IMR-90 (cell line): ENCODE measurements at regions not wholly inside any gene's neighbourhood (a gene's known extent, or its start where the extent isn't known, plus 50 kb on each side); places are given as distances from the start of the nearest gene placed in this dataset.

Experiments used
- ATAC-seq: fragments of 200-7000 bp; cut with Tn5 transposase; 2 replicates; pipeline ENCODE4 v1.9.1; 2020; ENCODE audit warnings: low read depth, mild to moderate bottlenecking, moderate library complexity
- BruUV-seq: library from RNA; stranded (reverse); fragments of 400-500 nt; replicated peaks from 2 replicates; lab custom pipeline; 2021; lab: Mats Ljungman, UMichigan
- CTCF ChIA-PET: fragments of 300-600 bp; formaldehyde crosslinking; extraction: SDS; loops from one replicate; lab custom pipeline; 2021; ENCODE audit warnings: antibody characterized with exemption; lab: Yijun Ruan, JAX
- POLR2A ChIA-PET: fragments of 300-600 bp; sonication (Branson Sonifier 250); formaldehyde crosslinking; loops from one replicate; lab custom pipeline; 2022; ENCODE audit warnings: antibody characterized with exemption; ENCODE audit not compliant: unreplicated experiment; lab: Charles Lee
- DNase-seq: peaks from one replicate; pipeline ENCODE4 v3.0.0; 2013
- H2AFZ ChIP-seq: replicated peaks from 2 replicates; pipeline ENCODE3; 2013; ENCODE audit warnings: low read length, mild to moderate bottlenecking; ENCODE audit not compliant: poor library complexity
- H2AK5ac ChIP-seq: 2 replicates; pipeline ENCODE4 v1.6.1; 2013; ENCODE audit warnings: low read depth, low read length, inconsistent platforms
- H2AK9ac ChIP-seq: replicated peaks from 2 replicates; pipeline ENCODE3; 2013; ENCODE audit warnings: mild to moderate bottlenecking, low read depth, low read length, moderate library complexity; ENCODE audit not compliant: poor library complexity
- H2BK120ac ChIP-seq: 2 replicates; pipeline ENCODE4 v1.6.1; 2013; ENCODE audit warnings: low read depth, low read length, inconsistent platforms
- H2BK15ac ChIP-seq: 3 replicates; pipeline ENCODE4 v1.6.1; 2013; ENCODE audit warnings: low read depth, low read length, inconsistent platforms
- H2BK20ac ChIP-seq: 2 replicates; pipeline ENCODE4 v1.6.1; 2013; ENCODE audit warnings: low read depth, mild to moderate bottlenecking, inconsistent platforms, low read length, moderate library complexity
- H2BK5ac ChIP-seq: 2 replicates; pipeline ENCODE4 v1.6.1; 2013; ENCODE audit warnings: mild to moderate bottlenecking, low read depth, low read length, inconsistent platforms; ENCODE audit not compliant: poor library complexity, severe bottlenecking
- H3K14ac ChIP-seq: replicated peaks from 2 replicates; pipeline ENCODE4 v1.6.1; 2013; ENCODE audit warnings: low read depth, low read length, inconsistent platforms
- H3K18ac ChIP-seq: 2 replicates; pipeline ENCODE4 v1.6.1; 2013; ENCODE audit warnings: low read depth, low read length, control low read depth
- H3K23ac ChIP-seq: 2 replicates; pipeline ENCODE4 v1.6.1; 2013; ENCODE audit warnings: low read depth, low read length, inconsistent platforms
- H3K27ac ChIP-seq: 2 replicates; pipeline ENCODE4 v1.5.1; 2013; ENCODE audit warnings: mild to moderate bottlenecking, control low read depth, low read length; ENCODE audit not compliant: insufficient read depth
- H3K27me3 ChIP-seq: 2 replicates; pipeline ENCODE4 v1.6.1; 2013; ENCODE audit warnings: low read length; ENCODE audit not compliant: control insufficient read depth, insufficient read depth
- H3K36me3 ChIP-seq: 2 replicates; pipeline ENCODE4 v1.6.1; 2013; ENCODE audit warnings: low read length, mixed read lengths; ENCODE audit not compliant: control insufficient read depth, insufficient read depth
- H3K4ac ChIP-seq: 2 replicates; pipeline ENCODE4 v1.6.1; 2013; ENCODE audit warnings: low read depth, low read length, inconsistent platforms
- H3K4me1 ChIP-seq: 2 replicates; pipeline ENCODE4 v1.6.1; 2013; ENCODE audit warnings: low read length, mixed read lengths; ENCODE audit not compliant: control insufficient read depth, insufficient read depth
- H3K4me2 ChIP-seq: 2 replicates; pipeline ENCODE4 v1.6.1; 2013; ENCODE audit warnings: low read depth, mild to moderate bottlenecking, control low read depth, low read length, moderate library complexity
- H3K4me3 ChIP-seq: 2 replicates; pipeline ENCODE4 v1.5.1; 2013; ENCODE audit warnings: low read depth, mild to moderate bottlenecking, control low read depth, low read length, moderate library complexity; ENCODE audit not compliant: insufficient read depth
- H3K56ac ChIP-seq: 2 replicates; pipeline ENCODE4 v1.6.1; 2013; ENCODE audit warnings: low read length, inconsistent platforms; ENCODE audit not compliant: insufficient read depth; ENCODE audit errors: extremely low read depth
- H3K79me1 ChIP-seq, 2 experiments: 2 replicates each; pipeline ENCODE4 v1.6.1; 2013; ENCODE audit warnings: low read length in 2 of 2, inconsistent platforms in 1 of 2, low read depth in 1 of 2
- H3K9ac ChIP-seq: 2 replicates; pipeline ENCODE4 v1.6.1; 2013; ENCODE audit warnings: low read depth, low read length, control low read depth
- H3K9me1 ChIP-seq: 2 replicates; pipeline ENCODE4 v1.6.1; 2013; ENCODE audit warnings: low read length, inconsistent platforms; ENCODE audit not compliant: insufficient read depth
- H3K9me3 ChIP-seq: 2 replicates; pipeline ENCODE4 v1.6.1; 2013; ENCODE audit warnings: low read length; ENCODE audit not compliant: control insufficient read depth, insufficient read depth
- H4K20me1 ChIP-seq: 2 replicates; pipeline ENCODE4 v1.6.1; 2013; ENCODE audit warnings: low read length, inconsistent platforms; ENCODE audit not compliant: insufficient read depth
- H4K5ac ChIP-seq: 2 replicates; pipeline ENCODE4 v1.6.1; 2013; ENCODE audit warnings: mild to moderate bottlenecking, low read depth, low read length, control low read depth
- H4K8ac ChIP-seq, 2 experiments: 2 replicates each; pipeline ENCODE4 v1.6.1; 2013; ENCODE audit warnings: low read depth in 2 of 2, low read length in 2 of 2, control low read depth in 1 of 2, inconsistent platforms in 1 of 2
- H4K91ac ChIP-seq: 2 replicates; pipeline ENCODE4 v1.6.1; 2013; ENCODE audit warnings: low read depth, low read length, inconsistent platforms; ENCODE audit not compliant: insufficient read depth
- BHLHE40 ChIP-seq: fragments of 150-350 bp; IDR thresholded peaks from 2 replicates; pipeline ENCODE4 v1.6.1; 2016; ENCODE audit warnings: mild to moderate bottlenecking, low read depth, low read length
- CEBPB ChIP-seq: IDR thresholded peaks from 2 replicates; pipeline ENCODE4 v1.6.1; 2012; ENCODE audit warnings: low read depth, low read length, improper control_type of control experiment
- CHD1 ChIP-seq: IDR thresholded peaks from 2 replicates; pipeline ENCODE4 v1.6.1; 2012; ENCODE audit warnings: low read depth, low read length, improper control_type of control experiment
- FOS ChIP-seq: fragments of 150-350 bp; IDR thresholded peaks from 2 replicates; pipeline ENCODE4 v1.6.1; 2016; ENCODE audit warnings: low read depth, low read length
- MAZ ChIP-seq: IDR thresholded peaks from 2 replicates; pipeline ENCODE4 v1.6.1; 2012; ENCODE audit warnings: low read depth, mild to moderate bottlenecking, low read length, improper control_type of control experiment, moderate library complexity, borderline replicate concordance
- MXI1 ChIP-seq: IDR thresholded peaks from 2 replicates; pipeline ENCODE4 v1.6.1; 2012; ENCODE audit warnings: low read depth, mild to moderate bottlenecking, low read length, moderate library complexity, borderline replicate concordance
- POLR2A ChIP-seq: IDR thresholded peaks from 2 replicates; pipeline ENCODE4 v1.6.1; 2012; ENCODE audit warnings: mild to moderate bottlenecking, low read depth, low read length
- RAD21 ChIP-seq: IDR thresholded peaks from 2 replicates; pipeline ENCODE4 v1.6.1; 2012; ENCODE audit warnings: low read length, improper control_type of control experiment
- RCOR1 ChIP-seq: IDR thresholded peaks from 2 replicates; pipeline ENCODE4 v1.6.1; 2012; ENCODE audit warnings: mild to moderate bottlenecking, low read length, improper control_type of control experiment; ENCODE audit not compliant: insufficient replicate concordance
- RFX5 ChIP-seq: IDR thresholded peaks from 2 replicates; pipeline ENCODE4 v1.8.0; 2012; ENCODE audit warnings: low read depth, mild to moderate bottlenecking, low read length, moderate library complexity
- SMC3 ChIP-seq: fragments of 150-350 bp; IDR thresholded peaks from 2 replicates; pipeline ENCODE4 v1.6.1; 2016; ENCODE audit warnings: low read depth, mild to moderate bottlenecking, antibody characterized with exemption, low read length, moderate library complexity
- USF2 ChIP-seq: fragments of 150-350 bp; IDR thresholded peaks from 2 replicates; pipeline ENCODE4 v1.6.1; 2017; ENCODE audit warnings: mild to moderate bottlenecking, antibody characterized with exemption, low read length, low read depth
- whole genome bisulfite sequencing, 2 experiments: methylation state at CpG; one replicate each; pipeline versions ENCODE4 v1.1.5 to v1.1.7; 2013; ENCODE audit warnings: missing lambda C conversion rate in 2 of 2; ENCODE audit not compliant: insufficient read length in 1 of 2; ENCODE audit errors: extremely low coverage in 2 of 2; 5-methylcytosine and 5-hydroxymethylcytosine counted together
- dilution Hi-C: fragments of 300-500 bp; cut with HindIII; formaldehyde crosslinking; loops from one replicate; pipeline ENCODE4 v1.14.3; 2018; ENCODE audit warnings: low sequenced_read_pairs; ENCODE audit not compliant: unreplicated experiment
- in situ Hi-C: fragments of 300-500 bp; cut with MboI; formaldehyde crosslinking; loops from 3 replicates; pipeline ENCODE4 v1.14.3; 2019; ENCODE audit warnings: low sequenced_read_pairs, inconsistent platforms, mixed read lengths
- intact Hi-C: fragments of 100-400 bp; cut with micrococcal nuclease; formaldehyde crosslinking; loops from 2 replicates; pipeline ENCODE4 v1.10.0; 2022
- TF ChIP-seq, protein P1 (sequence below): conservative IDR thresholded peaks from 2 replicates; pipeline ENCODE4 v1.5.1; 2012; ENCODE audit warnings: mild to moderate bottlenecking, low read depth, low read length, improper control_type of control experiment
- TF ChIP-seq, protein P2 (sequence below): fragments of 150-350 bp; IDR thresholded peaks from 2 replicates; pipeline ENCODE4 v1.6.1; 2016; ENCODE audit warnings: low read depth, mild to moderate bottlenecking, low read length, moderate library complexity, borderline replicate concordance

- H3K36me3 ChIP-seq, result no peaks in the 10 kb centered on the region
- H4K8ac ChIP-seq, result no peak overlapping the region
- no peaks in the 10 kb centered on the region for H3K79me1 ChIP-seq
- H3K9ac ChIP-seq, result no peak overlapping the region
- no peaks in the 10 kb centered on the region for H4K20me1 ChIP-seq
- H3K23ac ChIP-seq, result no peak overlapping the region
- H2BK20ac ChIP-seq, result no peak overlapping the region
- no TSS peak for BruUV-seq
- no peak overlapping the region for H4K5ac ChIP-seq
- DNase-seq (no peak), ATAC-seq (no peak)
- POLR2A ChIA-PET, result no interaction called here
- no peak overlapping the region for H3K14ac ChIP-seq
- no peak overlapping the region for H2AFZ ChIP-seq
- H3K56ac ChIP-seq, result no peak overlapping the region
- H3K9me3 ChIP-seq, result peaks cover 2% of the 10 kb centered on the region; the same call in 1 of the 2 replicates
- dilution Hi-C loops (no loop called here), intact Hi-C loops (no loop called here), in situ Hi-C loops (no loop called here)
- H3K4me2 ChIP-seq, result no peak overlapping the region
- no peaks in the 10 kb centered on the region for H3K9me1 ChIP-seq
- H3K4me3 ChIP-seq, result no peak overlapping the region
- no peak overlapping the region for H3K4ac ChIP-seq
- no peak overlapping the region for H2AK9ac ChIP-seq
- no peak overlapping the region for H4K91ac ChIP-seq
- no peak overlapping the region for H3K27ac ChIP-seq
- H3K4me1 ChIP-seq, result no peaks in the 10 kb centered on the region
- WGBS, 2 experiments, result 67% methylated on average over 1 of the region's 2 CpGs; no CpG with 5 or more reads in 1 of the 2 experiments
- CTCF ChIA-PET, result no interaction called here
- no peak overlapping the region for H2BK15ac ChIP-seq
- no peak overlapping the region for H2BK120ac ChIP-seq
- H3K18ac ChIP-seq, result no peak overlapping the region
- TF ChIP-seq RCOR1, result no peak
- TF ChIP-seq, protein P1, sequence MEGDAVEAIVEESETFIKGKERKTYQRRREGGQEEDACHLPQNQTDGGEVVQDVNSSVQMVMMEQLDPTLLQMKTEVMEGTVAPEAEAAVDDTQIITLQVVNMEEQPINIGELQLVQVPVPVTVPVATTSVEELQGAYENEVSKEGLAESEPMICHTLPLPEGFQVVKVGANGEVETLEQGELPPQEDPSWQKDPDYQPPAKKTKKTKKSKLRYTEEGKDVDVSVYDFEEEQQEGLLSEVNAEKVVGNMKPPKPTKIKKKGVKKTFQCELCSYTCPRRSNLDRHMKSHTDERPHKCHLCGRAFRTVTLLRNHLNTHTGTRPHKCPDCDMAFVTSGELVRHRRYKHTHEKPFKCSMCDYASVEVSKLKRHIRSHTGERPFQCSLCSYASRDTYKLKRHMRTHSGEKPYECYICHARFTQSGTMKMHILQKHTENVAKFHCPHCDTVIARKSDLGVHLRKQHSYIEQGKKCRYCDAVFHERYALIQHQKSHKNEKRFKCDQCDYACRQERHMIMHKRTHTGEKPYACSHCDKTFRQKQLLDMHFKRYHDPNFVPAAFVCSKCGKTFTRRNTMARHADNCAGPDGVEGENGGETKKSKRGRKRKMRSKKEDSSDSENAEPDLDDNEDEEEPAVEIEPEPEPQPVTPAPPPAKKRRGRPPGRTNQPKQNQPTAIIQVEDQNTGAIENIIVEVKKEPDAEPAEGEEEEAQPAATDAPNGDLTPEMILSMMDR, result no peak
- no peak for TF ChIP-seq USF2
- no peak for TF ChIP-seq FOS
- no peak for TF ChIP-seq CEBPB
- TF ChIP-seq RAD21, result no peak
- no peak for TF ChIP-seq RFX5
- no peak for TF ChIP-seq SMC3
- no peak for TF ChIP-seq BHLHE40
- TF ChIP-seq CHD1, result no peak
- TF ChIP-seq MAZ, result no peak
- no peak for TF ChIP-seq MXI1
- TF ChIP-seq POLR2A, result no peak
- TF ChIP-seq, protein P2, sequence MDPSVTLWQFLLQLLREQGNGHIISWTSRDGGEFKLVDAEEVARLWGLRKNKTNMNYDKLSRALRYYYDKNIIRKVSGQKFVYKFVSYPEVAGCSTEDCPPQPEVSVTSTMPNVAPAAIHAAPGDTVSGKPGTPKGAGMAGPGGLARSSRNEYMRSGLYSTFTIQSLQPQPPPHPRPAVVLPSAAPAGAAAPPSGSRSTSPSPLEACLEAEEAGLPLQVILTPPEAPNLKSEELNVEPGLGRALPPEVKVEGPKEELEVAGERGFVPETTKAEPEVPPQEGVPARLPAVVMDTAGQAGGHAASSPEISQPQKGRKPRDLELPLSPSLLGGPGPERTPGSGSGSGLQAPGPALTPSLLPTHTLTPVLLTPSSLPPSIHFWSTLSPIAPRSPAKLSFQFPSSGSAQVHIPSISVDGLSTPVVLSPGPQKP, result no peak
- no peaks in the 10 kb centered on the region for H3K27me3 ChIP-seq
- H2AK5ac ChIP-seq, result no peak overlapping the region
- no peak overlapping the region for H2BK5ac ChIP-seq
Measured at GRCh38 chr7:48718731-48719378, 205.5 kb upstream of the CDC14C start.
